ENCODE measurements at regions not wholly inside any gene's neighbourhood (a gene's known extent, or its start where the extent isn't known, plus 50 kb on each side); places are given as distances from the start of the nearest gene placed in this dataset.

- no peak for TF ChIP-seq REST (IDR thresholded peaks at IDR 0.05; ENCODE audit: insufficient read depth in 1 of 2, low read depth in 2 of 2, low read length in 2 of 2)
- TF ChIP-seq POLR2AphosphoS5 (IDR thresholded peaks at IDR 0.05; ENCODE audit: low read depth, low read length), result no peak
- TF ChIP-seq TAF1 (IDR thresholded peaks at IDR 0.05; ENCODE audit: borderline replicate concordance, insufficient read depth, low read length), result no peak
- TF ChIP-seq SIN3A (IDR thresholded peaks at IDR 0.05; ENCODE audit: borderline replicate concordance, insufficient read depth, low read length), result no peak
- TF ChIP-seq FOXP2 (optimal IDR thresholded peaks at IDR 0.05; ENCODE audit: borderline replicate concordance, extremely low read depth, extremely low read length, insufficient read depth), result no peak
These were observed 187.8 kb downstream of the DEPDC1B start for GRCh38 chr5:60512117-60512516.

GRCh38 chr5:60510663-60511062 lies 189.3 kb downstream of the DEPDC1B start:
- TF ChIP-seq REST (IDR thresholded peaks at IDR 0.05; ENCODE audit: insufficient read depth in 1 of 2, low read depth in 2 of 2, low read length in 2 of 2), result no peak
- TF ChIP-seq SIN3A (IDR thresholded peaks at IDR 0.05; ENCODE audit: borderline replicate concordance, insufficient read depth, low read length), result no peak
- TF ChIP-seq POLR2AphosphoS5 (IDR thresholded peaks at IDR 0.05; ENCODE audit: low read depth, low read length), result no peak
- TF ChIP-seq TAF1 (IDR thresholded peaks at IDR 0.05; ENCODE audit: borderline replicate concordance, insufficient read depth, low read length), result no peak
- no peak for TF ChIP-seq FOXP2 (optimal IDR thresholded peaks at IDR 0.05; ENCODE audit: borderline replicate concordance, extremely low read depth, extremely low read length, insufficient read depth)

- TF ChIP-seq FOXP2 (optimal IDR thresholded peaks at IDR 0.05; ENCODE audit: borderline replicate concordance, extremely low read depth, extremely low read length, insufficient read depth) (no peak), TAF1 (IDR thresholded peaks at IDR 0.05; ENCODE audit: borderline replicate concordance, insufficient read depth, low read length) (no peak), POLR2AphosphoS5 (IDR thresholded peaks at IDR 0.05; ENCODE audit: low read depth, low read length) (no peak), SIN3A (IDR thresholded peaks at IDR 0.05; ENCODE audit: borderline replicate concordance, insufficient read depth, low read length) (no peak), REST (IDR thresholded peaks at IDR 0.05; ENCODE audit: insufficient read depth in 1 of 2, low read depth in 2 of 2, low read length in 2 of 2) (no peak)
These were observed 189.9 kb downstream of the DEPDC1B start for GRCh38 chr5:60510049-60510448.

- no peak for TF ChIP-seq POLR2AphosphoS5 (IDR thresholded peaks at IDR 0.05; ENCODE audit: low read depth, low read length)
- TF ChIP-seq TAF1 (IDR thresholded peaks at IDR 0.05; ENCODE audit: borderline replicate concordance, insufficient read depth, low read length), result no peak
- TF ChIP-seq REST (IDR thresholded peaks at IDR 0.05; ENCODE audit: insufficient read depth in 1 of 2, low read depth in 2 of 2, low read length in 2 of 2), result no peak
- no peak for TF ChIP-seq SIN3A (IDR thresholded peaks at IDR 0.05; ENCODE audit: borderline replicate concordance, insufficient read depth, low read length)
- no peak for TF ChIP-seq FOXP2 (optimal IDR thresholded peaks at IDR 0.05; ENCODE audit: borderline replicate concordance, extremely low read depth, extremely low read length, insufficient read depth)
These were observed 190.4 kb downstream of the DEPDC1B start for GRCh38 chr5:60509519-60509918.

- TF ChIP-seq REST (IDR thresholded peaks at IDR 0.05; ENCODE audit: insufficient read depth in 1 of 2, low read depth in 2 of 2, low read length in 2 of 2), result no peak
- TF ChIP-seq FOXP2 (optimal IDR thresholded peaks at IDR 0.05; ENCODE audit: borderline replicate concordance, extremely low read depth, extremely low read length, insufficient read depth), result no peak
- TF ChIP-seq POLR2AphosphoS5 (IDR thresholded peaks at IDR 0.05; ENCODE audit: low read depth, low read length), result no peak
- no peak for TF ChIP-seq TAF1 (IDR thresholded peaks at IDR 0.05; ENCODE audit: borderline replicate concordance, insufficient read depth, low read length)
- TF ChIP-seq SIN3A (IDR thresholded peaks at IDR 0.05; ENCODE audit: borderline replicate concordance, insufficient read depth, low read length), result no peak
These were observed 192.3 kb downstream of the DEPDC1B start for GRCh38 chr5:60507687-60508086.
